Adipocyte (in vitro differentiated cells): ENCODE measurements at regions not wholly inside any gene's neighbourhood (a gene's known extent, or its start where the extent isn't known, plus 50 kb on each side); places are given as distances from the start of the nearest gene placed in this dataset.
A peak's percentile ranks its signal among the peaks of the same experiment; 100 is the strongest.

ENCODE experiments used
- DNase-seq: peaks from one replicate; pipeline ENCODE4 v3.0.0-alpha.2; 2015; ENCODE audit warnings: low read depth
- H3K27me3 ChIP-seq: replicated peaks from 2 replicates; pipeline ENCODE4 v1.7.0; 2013; ENCODE audit warnings: mild to moderate bottlenecking, low read length, moderate library complexity; ENCODE audit not compliant: control insufficient read depth, insufficient read depth
- H3K36me3 ChIP-seq: 2 replicates; pipeline ENCODE4 v1.7.0; 2013; ENCODE audit warnings: low read length, mild to moderate bottlenecking, moderate library complexity; ENCODE audit not compliant: control insufficient read depth, insufficient read depth, severe bottlenecking
- H3K4me1 ChIP-seq: 2 replicates; pipeline ENCODE4 v1.7.0; 2013; ENCODE audit warnings: mild to moderate bottlenecking, low read length, moderate library complexity; ENCODE audit not compliant: control insufficient read depth, insufficient read depth
- H3K4me3 ChIP-seq: 2 replicates; pipeline ENCODE4 v1.7.0; 2013; ENCODE audit warnings: mild to moderate bottlenecking, low read length, moderate library complexity
- H3K9ac ChIP-seq: 2 replicates; pipeline ENCODE4 v1.7.0; 2013; ENCODE audit warnings: mild to moderate bottlenecking, low read length, moderate library complexity
- H3K9me3 ChIP-seq: 2 replicates; pipeline ENCODE4 v1.7.0; 2013; ENCODE audit warnings: mild to moderate bottlenecking, low read length, moderate library complexity; ENCODE audit not compliant: control insufficient read depth

- no peak overlapping the region for H3K9ac ChIP-seq
- H3K27me3 ChIP-seq, result no peaks in the 10 kb centered on the region
- no peaks in the 10 kb centered on the region for H3K36me3 ChIP-seq
- peaks cover 19% of the 10 kb centered on the region for H3K4me1 ChIP-seq
- H3K4me3 ChIP-seq, result no peak overlapping the region
- no peak for DNase-seq
- no peaks in the 10 kb centered on the region for H3K9me3 ChIP-seq
These were observed 614.3 kb downstream of the ZEB2 start for GRCh38 chr2:143905587-143905986.

GRCh38 chr2:143903172-143903856, 616.6 kb downstream of the ZEB2 start:
- Histone ChIP-seq H3K27me3 (no peaks in the 10 kb centered on the region), H3K36me3 (no peaks in the 10 kb centered on the region), H3K4me1 (peaks cover 19% of the 10 kb centered on the region), H3K9me3 (no peaks in the 10 kb centered on the region), H3K9ac (no peak overlapping the region), H3K4me3 (no peak overlapping the region)
- no peak for DNase-seq

- Histone ChIP-seq H3K4me1 (peaks cover 19% of the 10 kb centered on the region), H3K36me3 (no peaks in the 10 kb centered on the region), H3K9me3 (no peaks in the 10 kb centered on the region), H3K27me3 (no peaks in the 10 kb centered on the region), H3K9ac (no peak overlapping the region), H3K4me3 (peak overlapping the region; percentile 42)
- peak; percentile 70 for DNase-seq
These were observed 618.6 kb downstream of the ZEB2 start for GRCh38 chr2:143901185-143901842.

GRCh38 chr2:143899987-143900386, 619.9 kb downstream of the ZEB2 start:
- H3K9ac ChIP-seq, result no peak overlapping the region
- no peaks in the 10 kb centered on the region for H3K27me3 ChIP-seq
- peaks cover 1% of the 10 kb centered on the region for H3K9me3 ChIP-seq
- no peaks in the 10 kb centered on the region for H3K36me3 ChIP-seq
- no peak for DNase-seq
- no peak overlapping the region for H3K4me3 ChIP-seq
- peaks cover 19% of the 10 kb centered on the region for H3K4me1 ChIP-seq

- DNase-seq, result no peak
- no peak overlapping the region for H3K9ac ChIP-seq
- H3K9me3 ChIP-seq, result peaks cover 6% of the 10 kb centered on the region
- no peaks in the 10 kb centered on the region for H3K4me1 ChIP-seq
- no peaks in the 10 kb centered on the region for H3K27me3 ChIP-seq
- H3K36me3 ChIP-seq, result no peaks in the 10 kb centered on the region
- no peak overlapping the region for H3K4me3 ChIP-seq
These were observed 626.5 kb downstream of the ZEB2 start for GRCh38 chr2:143893371-143893770.

- Histone ChIP-seq H3K4me1 (no peaks in the 10 kb centered on the region), H3K4me3 (no peak overlapping the region), H3K9ac (no peak overlapping the region), H3K27me3 (no peaks in the 10 kb centered on the region), H3K36me3 (no peaks in the 10 kb centered on the region), H3K9me3 (peaks cover 6% of the 10 kb centered on the region)
- DNase-seq, result no peak
These were observed 628.0 kb downstream of the ZEB2 start for GRCh38 chr2:143891879-143892308.

GRCh38 chr2:143890798-143891197, 629.1 kb downstream of the ZEB2 start:
- Histone ChIP-seq H3K27me3 (no peaks in the 10 kb centered on the region), H3K9ac (no peak overlapping the region), H3K9me3 (peaks cover 6% of the 10 kb centered on the region), H3K4me3 (no peak overlapping the region), H3K4me1 (no peaks in the 10 kb centered on the region), H3K36me3 (no peaks in the 10 kb centered on the region)
- DNase-seq, result no peak

GRCh38 chr2:143889216-143889615, 630.7 kb downstream of the ZEB2 start:
- Histone ChIP-seq H3K9me3 (no peaks in the 10 kb centered on the region), H3K36me3 (no peaks in the 10 kb centered on the region), H3K4me3 (no peak overlapping the region), H3K9ac (no peak overlapping the region), H3K27me3 (no peaks in the 10 kb centered on the region), H3K4me1 (no peaks in the 10 kb centered on the region)
- DNase-seq, result no peak

GRCh38 chr2:143885461-143885860, 634.5 kb downstream of the ZEB2 start:
- no peak overlapping the region for H3K4me3 ChIP-seq
- H3K27me3 ChIP-seq, result no peaks in the 10 kb centered on the region
- H3K9me3 ChIP-seq, result no peaks in the 10 kb centered on the region
- no peak for DNase-seq
- H3K9ac ChIP-seq, result no peak overlapping the region
- no peaks in the 10 kb centered on the region for H3K36me3 ChIP-seq
- H3K4me1 ChIP-seq, result no peaks in the 10 kb centered on the region

- Histone ChIP-seq H3K9ac (no peak overlapping the region), H3K4me3 (no peak overlapping the region), H3K4me1 (no peaks in the 10 kb centered on the region), H3K27me3 (no peaks in the 10 kb centered on the region), H3K9me3 (no peaks in the 10 kb centered on the region), H3K36me3 (no peaks in the 10 kb centered on the region)
- DNase-seq, result no peak
These were observed 638.7 kb downstream of the ZEB2 start for GRCh38 chr2:143881246-143881645.

GRCh38 chr2:143877876-143878530, 641.9 kb downstream of the ZEB2 start:
- Histone ChIP-seq H3K4me1 (no peaks in the 10 kb centered on the region), H3K9ac (no peak overlapping the region), H3K27me3 (no peaks in the 10 kb centered on the region), H3K4me3 (no peak overlapping the region), H3K36me3 (no peaks in the 10 kb centered on the region), H3K9me3 (peaks cover 15% of the 10 kb centered on the region)
- no peak for DNase-seq
